ENCODE measurements at regions not wholly inside any gene's neighbourhood (a gene's known extent, or its start where the extent isn't known, plus 50 kb on each side); places are given as distances from the start of the nearest gene placed in this dataset.

DNA sequence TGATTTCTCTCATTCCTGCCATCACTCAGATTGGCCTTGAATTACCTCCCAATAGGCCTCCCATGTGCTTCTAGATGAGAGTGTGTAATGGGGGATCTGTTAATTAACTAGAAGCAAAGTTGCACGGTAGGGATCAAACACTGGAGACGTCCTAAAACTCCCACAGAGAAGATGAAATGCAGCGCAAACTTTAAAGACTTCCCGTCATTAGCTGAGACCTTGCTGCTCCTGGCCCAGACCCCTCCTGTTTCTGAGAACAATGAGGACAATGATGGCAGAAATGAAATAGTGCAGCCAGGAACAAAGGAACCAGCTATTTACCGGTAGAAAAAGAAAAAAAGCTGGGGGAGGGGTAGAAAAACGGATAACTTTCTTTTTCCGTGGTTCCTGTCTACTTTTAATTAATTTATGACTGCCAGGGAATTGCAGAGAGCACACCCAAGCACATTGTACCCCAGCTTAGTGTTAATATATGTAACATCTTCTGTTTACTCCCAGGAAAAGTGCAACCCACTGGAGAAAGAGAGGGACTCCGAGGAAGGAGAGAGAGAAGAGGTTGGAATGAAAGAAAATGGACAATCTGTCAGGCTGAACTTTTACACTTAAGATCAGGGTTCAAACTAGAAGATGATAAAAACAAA is 280.7 kb upstream of the SOX5 start:
- TF ChIP-seq ELF4 (IDR thresholded peaks at IDR 0.05) (no peak), SUZ12 (IDR thresholded peaks at IDR 0.05) (no peak), ZNF384 (IDR thresholded peaks at IDR 0.05) (no peak), SP1 (IDR thresholded peaks at IDR 0.05) (no peak), NFRKB (IDR thresholded peaks at IDR 0.05) (no peak), FOXK2 (IDR thresholded peaks at IDR 0.05) (no peak), BHLHE40 (IDR thresholded peaks at IDR 0.05; ENCODE audit: borderline replicate concordance) (no peak), ARNT (IDR thresholded peaks at IDR 0.05) (no peak)
